GM12878 (cell line): ENCODE measurements at regions not wholly inside any gene's neighbourhood (a gene's known extent, or its start where the extent isn't known, plus 50 kb on each side); places are given as distances from the start of the nearest gene placed in this dataset.

Experiments
- ATAC-seq: fragments of 200-7000 bp; cut with Tn5 transposase; 3 replicates; pipeline ENCODE4 v1.9.1; 2020; ENCODE audit warnings: mild to moderate bottlenecking, moderate library complexity
- BruUV-seq: library from RNA; stranded (reverse); fragments of 400-500 nt; replicated peaks from 2 replicates; lab custom pipeline; 2021; lab: Mats Ljungman, UMichigan
- CTCF ChIA-PET: fragments of 300-600 bp; sonication (Branson Sonifier 250); formaldehyde crosslinking; extraction: SDS; loops from one replicate; lab custom pipeline; 2021; ENCODE audit warnings: inconsistent platforms; lab: Yijun Ruan, JAX
- POLR2A ChIA-PET: fragments of 350-600 bp; formaldehyde crosslinking; extraction: SDS; loops from one replicate; lab custom pipeline; 2021; ENCODE audit warnings: inconsistent platforms; lab: Charles Lee
- RAD21 ChIA-PET: fragments of 300-600 bp; sonication (Branson Sonifier 250); formaldehyde crosslinking; loops from one replicate; lab custom pipeline; 2023; ENCODE audit warnings: antibody characterized with exemption; ENCODE audit not compliant: unreplicated experiment; lab: Charles Lee
- SMC1A ChIA-PET: fragments of 300-600 bp; sonication (Branson Sonifier 250); formaldehyde crosslinking; loops from one replicate; lab custom pipeline; 2023; ENCODE audit not compliant: unreplicated experiment, uncharacterized antibody; lab: Charles Lee
- DNase-seq: peaks from one replicate; pipeline ENCODE4 v3.0.0-alpha.2; 2011; ENCODE audit warnings: low read depth, low spot score
- FAIRE-seq: peaks from 3 replicates; lab custom pipeline; 2011; peaks lifted over from hg19 to GRCh38; lab: Jason Lieb, UNC
- H2AFZ ChIP-seq: 2 replicates; pipeline ENCODE4 v1.6.0; 2011; ENCODE audit warnings: low read depth, low read length, control low read depth; ENCODE audit not compliant: control insufficient read depth
- H3K27ac ChIP-seq: 2 replicates; pipeline ENCODE4 v1.5.1; 2011; ENCODE audit warnings: control low read depth; ENCODE audit not compliant: control insufficient read depth, insufficient read depth
- H3K27me3 ChIP-seq, 2 experiments: replicated peaks in 1 of 2; 2 replicates each; pipeline versions ENCODE4 v1.6.0 to v1.6.1; 2011; ENCODE audit warnings: low read length in 1 of 2; ENCODE audit not compliant: control insufficient read depth in 2 of 2, insufficient read depth in 2 of 2
- H3K36me3 ChIP-seq, 2 experiments: 2 replicates each; pipeline ENCODE4 v1.5.1; 2011; ENCODE audit warnings: low read length in 1 of 2; ENCODE audit not compliant: control insufficient read depth in 2 of 2, insufficient read depth in 2 of 2
- H3K4me1 ChIP-seq: 2 replicates; pipeline ENCODE4 v1.6.1; 2011; ENCODE audit warnings: mild to moderate bottlenecking, low read length, moderate library complexity, mixed read lengths; ENCODE audit not compliant: control insufficient read depth, insufficient read depth
- H3K4me2 ChIP-seq: 2 replicates; pipeline ENCODE4 v1.6.0; 2011; ENCODE audit warnings: control low read depth; ENCODE audit not compliant: control insufficient read depth, insufficient read depth
- H3K4me3 ChIP-seq: fragments of 200-600 bp; sonication (generic); 2 replicates; pipeline ENCODE4 v1.5.1; 2016
- H3K79me2 ChIP-seq: 2 replicates; pipeline ENCODE4 v1.6.0; 2011; ENCODE audit warnings: low read length; ENCODE audit not compliant: control insufficient read depth, insufficient read depth
- H3K9ac ChIP-seq: 2 replicates; pipeline ENCODE4 v1.8.0; 2011; ENCODE audit warnings: low read length, control low read depth, mixed read lengths; ENCODE audit not compliant: control insufficient read depth, insufficient read depth
- H3K9me3 ChIP-seq: replicated peaks from 3 replicates; pipeline ENCODE4 v1.5.1; 2011; ENCODE audit warnings: mild to moderate bottlenecking, low read length; ENCODE audit not compliant: control insufficient read depth, insufficient read depth
- H4K20me1 ChIP-seq: 2 replicates; pipeline ENCODE4 v1.6.0; 2011; ENCODE audit not compliant: control insufficient read depth, insufficient read depth
- ATF3 ChIP-seq: IDR thresholded peaks from 2 replicates; pipeline ENCODE4 v1.6.1; 2011; ENCODE audit warnings: low read depth, mild to moderate bottlenecking, low read length, moderate library complexity, borderline replicate concordance; ENCODE audit errors: extremely low read depth
- CBFB ChIP-seq: IDR thresholded peaks from 2 replicates; pipeline ENCODE4 v1.6.1; 2016; ENCODE audit warnings: antibody characterized with exemption, low read depth
- CHD4 ChIP-seq: fragments of 200-600 bp; sonication (generic); IDR thresholded peaks from 2 replicates; pipeline ENCODE4 v1.6.1; 2016; ENCODE audit warnings: mild to moderate bottlenecking
- NFYB ChIP-seq: IDR thresholded peaks from 2 replicates; pipeline ENCODE4 v1.6.1; 2011; ENCODE audit warnings: low read depth, mild to moderate bottlenecking, low read length, improper control_type of control experiment, moderate library complexity; ENCODE audit not compliant: insufficient read depth
- PAX8 ChIP-seq: fragments of 450-650 bp; IDR thresholded peaks from 2 replicates; pipeline ENCODE4 v1.6.1; 2017; ENCODE audit warnings: mild to moderate bottlenecking, moderate library complexity
- TAF1 ChIP-seq: IDR thresholded peaks from 2 replicates; pipeline ENCODE4 v1.6.1; 2011; ENCODE audit warnings: mild to moderate bottlenecking, low read depth, low read length, borderline replicate concordance
- WRNIP1 ChIP-seq: IDR thresholded peaks from 2 replicates; pipeline ENCODE4 v1.6.1; 2011; ENCODE audit warnings: low read depth, low read length, improper control_type of control experiment, borderline replicate concordance
- ZNF687 ChIP-seq: fragments of 450-650 bp; IDR thresholded peaks from 2 replicates; pipeline ENCODE4 v1.6.1; 2017; ENCODE audit warnings: mild to moderate bottlenecking, moderate library complexity
- WGBS: methylation state at CpG from one replicate; pipeline ENCODE4 v1.1.6; 2016; ENCODE audit warnings: low lambda C conversion rate; ENCODE audit not compliant: insufficient replicate concordance, insufficient coverage; ENCODE audit errors: missing lambda C conversion rate; 5-methylcytosine and 5-hydroxymethylcytosine counted together
- in situ Hi-C: fragments of 300-500 bp; cut with MboI; formaldehyde crosslinking; loops from 9 replicates; pipeline ENCODE4 v1.14.3; 2018; ENCODE audit warnings: mixed read lengths
- intact Hi-C: fragments of 100-400 bp; cut with micrococcal nuclease; formaldehyde crosslinking; loops from one replicate; pipeline ENCODE4 v1.14.2; 2022; ENCODE audit not compliant: unreplicated experiment

- Histone ChIP-seq H2AFZ (no peak overlapping the region), H3K9me3 (no peaks in the 10 kb centered on the region), H3K79me2 (no peaks in the 10 kb centered on the region), H3K27me3 (peaks cover 0 to 7% of the 10 kb centered on the region in 2 experiments; a peak in 1 of 4 replicates), H3K4me1 (no peaks in the 10 kb centered on the region), H4K20me1 (no peaks in the 10 kb centered on the region), H3K4me2 (no peak overlapping the region), H3K4me3 (no peak overlapping the region), H3K9ac (no peak overlapping the region), H3K36me3 (no peaks in the 10 kb centered on the region), H3K27ac (no peak overlapping the region)
- ChIA-PET POLR2A (no interaction called here), SMC1A (interaction anchor here (1.1 kb wide), 1 partner anchor 488 kb away, joined by 3 read pairs; no protein-coding TSS in a partner anchor), RAD21 (no interaction called here), CTCF (interaction anchor here (1.1 kb wide), 1 partner anchor 13 kb away, joined by 4 read pairs; no protein-coding TSS in a partner anchor)
- 69% methylated on average over 4 of the region's 4 CpGs for WGBS
- BruUV-seq = no TSS peak
- TF ChIP-seq NFYB = no peak
- TF ChIP-seq PAX8 = no peak
- no peak for TF ChIP-seq TAF1
- TF ChIP-seq WRNIP1 = no peak
- TF ChIP-seq ZNF687 = no peak
- TF ChIP-seq ATF3 = no peak
- no peak for TF ChIP-seq CBFB
- no peak for TF ChIP-seq CHD4
- FAIRE-seq (no peak), ATAC-seq (no peak), DNase-seq (no peak)
- in situ Hi-C loops = loop anchor here (10.0 kb wide), 3 partner anchors 248 to 572 kb away; no protein-coding TSS in a partner anchor
- intact Hi-C loops = loop anchor here (2.0 to 10.0 kb wide), 4 partner anchors 251 to 576 kb away; no protein-coding TSS in a partner anchor
These were observed 202.2 kb downstream of the EXOC5 start for GRCh38 chr14:57066463-57066862.
